Endodermal cell (in vitro differentiated cells): ENCODE measurements at regions not wholly inside any gene's neighbourhood (a gene's known extent, or its start where the extent isn't known, plus 50 kb on each side); places are given as distances from the start of the nearest gene placed in this dataset.

Experiments
- DNase-seq: peaks from one replicate; pipeline ENCODE4 v3.0.0-alpha.2; 2017
- H3K27ac ChIP-seq: 2 replicates; pipeline ENCODE4 v1.5.1; 2013; ENCODE audit warnings: mild to moderate bottlenecking, low read depth, low read length, moderate library complexity
- H3K27me3 ChIP-seq: 2 replicates; pipeline ENCODE4 v1.6.1; 2013; ENCODE audit warnings: mild to moderate bottlenecking, low read length, moderate library complexity; ENCODE audit not compliant: insufficient read depth, control insufficient read depth, poor library complexity, severe bottlenecking
- H3K36me3 ChIP-seq: 2 replicates; pipeline ENCODE4 v1.7.0; 2013; ENCODE audit warnings: mild to moderate bottlenecking, low read length, moderate library complexity; ENCODE audit not compliant: control insufficient read depth, insufficient read depth
- H3K4me1 ChIP-seq: one replicate; pipeline ENCODE4 v1.7.0; 2013; ENCODE audit warnings: low read length; ENCODE audit not compliant: control insufficient read depth, insufficient read depth
- H3K4me3 ChIP-seq: 2 replicates; pipeline ENCODE4 v1.5.1; 2013; ENCODE audit warnings: mild to moderate bottlenecking, low read length, moderate library complexity
- H3K9ac ChIP-seq: 2 replicates; pipeline ENCODE4 v1.6.1; 2013; ENCODE audit warnings: mild to moderate bottlenecking, low read length, moderate library complexity; ENCODE audit not compliant: poor library complexity, severe bottlenecking; ENCODE audit errors: extremely low read depth
- H3K9me3 ChIP-seq: 2 replicates; pipeline ENCODE4 v1.6.1; 2013; ENCODE audit warnings: mild to moderate bottlenecking, low read length, moderate library complexity; ENCODE audit not compliant: control insufficient read depth
- H3K27ac Mint-ChIP-seq: 2 replicates; pipeline ENCODE4 v1.8.0; 2020; ENCODE audit warnings: mixed read lengths
- H3K27me3 Mint-ChIP-seq: 2 replicates; pipeline ENCODE4 v1.8.0; 2021; ENCODE audit warnings: mild to moderate bottlenecking, mixed read lengths; ENCODE audit not compliant: insufficient read depth
- H3K36me3 Mint-ChIP-seq: 2 replicates; pipeline ENCODE4 v1.8.0; 2020; ENCODE audit warnings: low read depth, mixed read lengths
- H3K4me1 Mint-ChIP-seq: 2 replicates; pipeline ENCODE4 v1.8.0; 2020; ENCODE audit warnings: mixed read lengths
- H3K4me3 Mint-ChIP-seq: 2 replicates; pipeline ENCODE4 v1.8.0; 2020; ENCODE audit warnings: mild to moderate bottlenecking, moderate library complexity, mixed read lengths
- H3K9me3 Mint-ChIP-seq: 2 replicates; pipeline ENCODE4 v1.8.0; 2020; ENCODE audit warnings: mild to moderate bottlenecking, mixed read lengths
- WGBS, 2 experiments: methylation state at CpG; one replicate each; pipeline versions ENCODE4 v1.1.5 to v1.1.7; 2013; ENCODE audit warnings: missing lambda C conversion rate in 2 of 2, mixed read lengths in 1 of 2; ENCODE audit not compliant: insufficient coverage in 1 of 2, insufficient read length in 1 of 2; 5-methylcytosine and 5-hydroxymethylcytosine counted together
- TF ChIP-seq, protein P1 (sequence below): fragments of 200-600 bp; sonication (generic); conservative IDR thresholded peaks from 2 replicates; pipeline ENCODE4 v1.5.0; 2021; ENCODE audit warnings: antibody characterized with exemption, mild to moderate bottlenecking

DNA sequence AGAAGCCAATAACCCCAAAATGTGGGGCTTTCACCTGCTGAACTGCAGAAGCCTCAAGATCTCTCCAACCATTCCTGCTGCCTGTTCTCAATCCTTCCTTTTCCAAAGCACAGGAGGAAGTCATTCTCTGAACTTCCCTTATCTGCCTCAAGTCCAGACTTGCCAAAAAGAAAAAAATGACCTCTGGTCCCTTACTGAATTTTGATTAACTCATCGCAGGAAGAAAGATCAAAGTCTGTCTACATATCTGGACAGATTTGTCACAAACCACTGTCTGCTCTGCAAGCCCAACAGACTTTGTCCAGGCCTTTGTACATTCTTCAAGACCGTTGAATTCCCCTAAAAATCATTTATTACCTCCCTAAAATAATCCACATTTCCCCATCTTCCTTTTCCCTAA, 126.5 kb upstream of the NBEA start:
- Mint-ChIP-seq H3K27me3 (no peaks in the 10 kb centered on the region), H3K4me1 (peaks cover 14% of the 10 kb centered on the region), H3K27ac (no peak overlapping the region), H3K9me3 (peaks cover 19% of the 10 kb centered on the region), H3K36me3 (no peaks in the 10 kb centered on the region), H3K4me3 (no peak overlapping the region)
- DNase-seq, result no peak
- Histone ChIP-seq H3K36me3 (no peaks in the 10 kb centered on the region), H3K9ac (no peak overlapping the region), H3K4me3 (no peak overlapping the region), H3K27me3 (no peaks in the 10 kb centered on the region), H3K27ac (peak overlapping the region; percentile 26), H3K9me3 (peaks cover 11% of the 10 kb centered on the region), H3K4me1 (no peaks in the 10 kb centered on the region)
- TF ChIP-seq, protein P1, sequence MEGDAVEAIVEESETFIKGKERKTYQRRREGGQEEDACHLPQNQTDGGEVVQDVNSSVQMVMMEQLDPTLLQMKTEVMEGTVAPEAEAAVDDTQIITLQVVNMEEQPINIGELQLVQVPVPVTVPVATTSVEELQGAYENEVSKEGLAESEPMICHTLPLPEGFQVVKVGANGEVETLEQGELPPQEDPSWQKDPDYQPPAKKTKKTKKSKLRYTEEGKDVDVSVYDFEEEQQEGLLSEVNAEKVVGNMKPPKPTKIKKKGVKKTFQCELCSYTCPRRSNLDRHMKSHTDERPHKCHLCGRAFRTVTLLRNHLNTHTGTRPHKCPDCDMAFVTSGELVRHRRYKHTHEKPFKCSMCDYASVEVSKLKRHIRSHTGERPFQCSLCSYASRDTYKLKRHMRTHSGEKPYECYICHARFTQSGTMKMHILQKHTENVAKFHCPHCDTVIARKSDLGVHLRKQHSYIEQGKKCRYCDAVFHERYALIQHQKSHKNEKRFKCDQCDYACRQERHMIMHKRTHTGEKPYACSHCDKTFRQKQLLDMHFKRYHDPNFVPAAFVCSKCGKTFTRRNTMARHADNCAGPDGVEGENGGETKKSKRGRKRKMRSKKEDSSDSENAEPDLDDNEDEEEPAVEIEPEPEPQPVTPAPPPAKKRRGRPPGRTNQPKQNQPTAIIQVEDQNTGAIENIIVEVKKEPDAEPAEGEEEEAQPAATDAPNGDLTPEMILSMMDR, result no peak
- WGBS, 2 experiments, result 82 to 95% methylated on average over 2 of the region's 2 CpGs

DNA sequence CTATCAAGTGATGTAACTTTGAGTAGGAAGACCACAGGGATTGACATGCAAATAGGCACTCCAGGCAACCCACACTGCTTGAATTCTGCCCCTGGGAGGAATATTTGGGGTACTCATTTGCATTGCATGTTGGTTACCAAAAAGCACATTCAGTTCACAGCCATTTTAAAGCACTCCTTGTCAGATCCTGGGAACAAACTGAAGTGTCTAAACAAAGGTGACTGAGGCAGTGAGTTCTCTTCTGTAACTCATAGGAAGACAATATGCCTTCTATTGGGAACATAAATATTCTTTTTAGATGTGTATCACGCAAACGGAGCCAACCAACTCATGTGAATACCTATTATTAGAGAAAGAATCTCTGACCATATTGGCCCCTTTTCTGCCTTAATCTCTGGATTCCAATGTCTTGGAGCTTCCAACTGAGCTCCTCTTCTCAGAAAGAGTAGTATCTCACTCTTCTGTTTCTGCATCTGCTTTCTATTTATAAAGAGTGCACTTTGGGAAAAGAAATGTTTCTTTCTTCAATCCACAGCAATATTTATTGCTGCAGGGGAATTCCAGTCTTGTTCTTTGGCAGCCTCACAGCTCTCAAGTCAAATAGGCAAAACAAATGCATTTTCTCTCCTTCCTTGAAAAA, 125.7 kb upstream of the NBEA start:
- TF ChIP-seq, protein P1, result no peak
- Mint-ChIP-seq H3K4me1 (peaks cover 14% of the 10 kb centered on the region), H3K27me3 (no peaks in the 10 kb centered on the region), H3K27ac (no peak overlapping the region), H3K4me3 (no peak overlapping the region), H3K36me3 (no peaks in the 10 kb centered on the region), H3K9me3 (peaks cover 18% of the 10 kb centered on the region)
- no peak for DNase-seq
- peaks cover 11% of the 10 kb centered on the region for H3K9me3 ChIP-seq
- no peaks in the 10 kb centered on the region for H3K4me1 ChIP-seq
- H3K9ac ChIP-seq, result no peak overlapping the region
- H3K27me3 ChIP-seq, result no peaks in the 10 kb centered on the region
- no peak overlapping the region for H3K4me3 ChIP-seq
- H3K27ac ChIP-seq, result peak overlapping the region; percentile 78
- no peaks in the 10 kb centered on the region for H3K36me3 ChIP-seq
- WGBS, 2 experiments, result 39% methylated on average over 2 of the region's 2 CpGs; no CpG with 5 or more reads in 1 of the 2 experiments

DNA sequence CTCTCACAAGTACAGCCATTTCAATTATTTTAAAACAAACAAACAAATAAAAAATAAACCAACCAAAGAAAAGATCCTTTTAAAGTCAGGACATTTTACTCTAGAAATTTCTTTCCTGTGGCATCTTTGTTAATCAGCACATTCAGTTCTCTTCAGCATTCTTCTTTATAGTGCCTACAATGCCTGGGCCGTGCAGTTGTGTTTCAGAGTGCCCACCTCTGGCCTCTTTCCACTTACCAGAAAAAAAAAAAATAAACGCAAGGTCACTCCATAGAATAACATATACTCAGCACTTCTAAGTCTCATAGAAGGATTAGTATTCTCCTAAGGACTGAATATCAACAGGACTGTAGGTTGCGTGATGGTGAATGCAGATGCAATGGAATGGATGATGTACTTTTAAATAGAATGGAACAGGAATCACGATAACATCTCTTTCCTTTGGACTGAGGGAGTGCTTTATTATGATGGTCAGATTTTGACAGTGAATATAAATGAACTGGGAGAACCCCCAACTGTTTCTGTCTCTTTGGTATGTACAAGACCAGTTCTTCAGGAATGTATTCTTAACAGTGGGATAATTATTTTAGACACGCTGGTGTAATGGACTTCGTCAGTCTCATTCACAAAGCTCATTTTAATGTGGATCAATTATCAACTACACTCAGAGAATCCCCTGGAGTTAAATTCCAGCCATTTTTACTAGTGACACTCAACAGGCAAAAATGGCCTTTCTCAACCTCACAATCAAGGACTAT, 125.0 kb upstream of the NBEA start:
- H3K27ac ChIP-seq, result peak overlapping the region; percentile 78
- H3K4me1 Mint-ChIP-seq, result peaks cover 14% of the 10 kb centered on the region
- no peak overlapping the region for H3K4me3 ChIP-seq
- H3K9me3 ChIP-seq, result peaks cover 7% of the 10 kb centered on the region
- H3K27me3 ChIP-seq, result no peaks in the 10 kb centered on the region
- H3K27ac Mint-ChIP-seq, result no peak overlapping the region
- H3K36me3 Mint-ChIP-seq, result no peaks in the 10 kb centered on the region
- no peak overlapping the region for H3K9ac ChIP-seq
- peaks cover 11% of the 10 kb centered on the region for H3K9me3 Mint-ChIP-seq
- TF ChIP-seq, protein P1, result no peak
- H3K4me3 Mint-ChIP-seq, result no peak overlapping the region
- no peaks in the 10 kb centered on the region for H3K4me1 ChIP-seq
- no peaks in the 10 kb centered on the region for H3K27me3 Mint-ChIP-seq
- no peak for DNase-seq
- no peaks in the 10 kb centered on the region for H3K36me3 ChIP-seq
- 69 to 92% methylated on average over 3 to 5 of the region's 6 CpGs for WGBS, 2 experiments
